ENCODE measurements at regions not wholly inside any gene's neighbourhood (a gene's known extent, or its start where the extent isn't known, plus 50 kb on each side); places are given as distances from the start of the nearest gene placed in this dataset.

DNA sequence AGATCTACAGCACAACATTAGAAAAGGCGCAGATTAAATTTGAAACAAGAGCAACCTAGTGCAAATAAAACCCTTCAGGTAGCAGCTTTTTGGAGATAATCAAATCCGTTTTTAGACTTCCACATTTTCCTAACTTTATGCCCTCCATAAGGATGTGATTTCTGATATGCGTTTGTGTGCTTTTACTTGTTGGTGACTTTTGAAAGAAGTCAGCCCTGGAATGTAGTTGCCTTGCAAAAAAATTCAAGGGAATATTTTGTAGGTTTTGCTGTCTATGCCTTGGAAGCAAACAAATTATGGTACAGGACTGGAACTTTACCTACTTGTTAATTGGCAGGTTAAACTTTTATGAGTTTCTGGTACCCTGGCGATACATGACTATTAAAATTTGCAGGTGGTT is 86.7 kb upstream of the HDAC9 start:
- TF ChIP-seq, protein P1, sequence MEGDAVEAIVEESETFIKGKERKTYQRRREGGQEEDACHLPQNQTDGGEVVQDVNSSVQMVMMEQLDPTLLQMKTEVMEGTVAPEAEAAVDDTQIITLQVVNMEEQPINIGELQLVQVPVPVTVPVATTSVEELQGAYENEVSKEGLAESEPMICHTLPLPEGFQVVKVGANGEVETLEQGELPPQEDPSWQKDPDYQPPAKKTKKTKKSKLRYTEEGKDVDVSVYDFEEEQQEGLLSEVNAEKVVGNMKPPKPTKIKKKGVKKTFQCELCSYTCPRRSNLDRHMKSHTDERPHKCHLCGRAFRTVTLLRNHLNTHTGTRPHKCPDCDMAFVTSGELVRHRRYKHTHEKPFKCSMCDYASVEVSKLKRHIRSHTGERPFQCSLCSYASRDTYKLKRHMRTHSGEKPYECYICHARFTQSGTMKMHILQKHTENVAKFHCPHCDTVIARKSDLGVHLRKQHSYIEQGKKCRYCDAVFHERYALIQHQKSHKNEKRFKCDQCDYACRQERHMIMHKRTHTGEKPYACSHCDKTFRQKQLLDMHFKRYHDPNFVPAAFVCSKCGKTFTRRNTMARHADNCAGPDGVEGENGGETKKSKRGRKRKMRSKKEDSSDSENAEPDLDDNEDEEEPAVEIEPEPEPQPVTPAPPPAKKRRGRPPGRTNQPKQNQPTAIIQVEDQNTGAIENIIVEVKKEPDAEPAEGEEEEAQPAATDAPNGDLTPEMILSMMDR (IDR thresholded peaks at IDR 0.05; ENCODE audit: low read depth, low read length): no peak
- TF ChIP-seq POLR2A (IDR thresholded peaks at IDR 0.05; ENCODE audit: extremely low read depth, insufficient read length): no peak

Data from NB4 (cell line).